HG02870 (cell line): ENCODE measurements at regions not wholly inside any gene's neighbourhood (a gene's known extent, or its start where the extent isn't known, plus 50 kb on each side); places are given as distances from the start of the nearest gene placed in this dataset.
"Not testable (repeated sequence)": the region's sequence is repeated elsewhere in the genome, so short reads cannot be mapped to it uniquely, and the experiment has no call there.

Experiments used
- ATAC-seq: cut with Tn5 transposase; IDR thresholded peaks from one replicate; pipeline ENCODE4 v1.9.1; 2021; ENCODE audit warnings: mild to moderate bottlenecking, moderate library complexity; ENCODE audit not compliant: unreplicated experiment

- ATAC-seq: no peak
These were observed 57.3 kb upstream of the ADGRA3 start for GRCh38 chr4:22573198-22573597.

DNA sequence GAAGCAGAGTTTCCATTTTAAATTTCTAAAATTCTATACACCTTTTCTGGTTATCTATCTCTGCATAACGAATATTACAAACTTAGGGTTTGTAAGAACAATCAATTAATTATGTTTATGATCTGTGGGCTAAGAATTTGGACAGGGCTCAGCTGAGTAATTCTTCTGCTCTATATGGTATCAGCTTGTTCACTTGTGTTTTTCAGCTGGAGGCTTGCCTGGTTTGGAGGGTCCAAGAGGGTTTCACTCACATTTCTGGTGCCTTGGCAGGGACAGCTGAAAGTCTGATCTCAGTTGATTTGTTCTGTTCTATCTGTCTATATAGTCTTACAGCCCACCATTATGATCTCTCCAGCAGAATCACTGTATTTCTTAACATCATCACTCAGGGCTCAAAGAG is 57.8 kb upstream of the ADGRA3 start:
- ATAC-seq: no peak

DNA sequence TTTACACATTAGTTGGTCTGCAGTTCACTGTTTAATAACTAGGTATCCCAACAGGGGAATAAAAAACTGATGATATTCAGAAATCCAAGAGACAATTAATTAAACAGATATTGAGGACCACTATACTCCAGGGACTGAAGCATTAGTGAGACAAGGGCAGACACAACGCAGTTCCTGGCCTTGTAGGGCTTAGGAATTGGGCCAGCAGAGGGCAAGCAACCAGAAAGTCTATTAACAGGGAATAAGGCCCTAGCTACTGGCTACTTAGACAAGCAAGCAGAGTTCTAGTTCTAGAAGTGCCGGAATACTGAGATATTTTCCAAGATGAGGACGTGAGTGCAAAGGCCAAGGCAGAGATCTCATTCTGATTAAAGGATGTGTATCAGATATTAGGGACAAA is 58.6 kb upstream of the ADGRA3 start:
- ATAC-seq: no peak

DNA sequence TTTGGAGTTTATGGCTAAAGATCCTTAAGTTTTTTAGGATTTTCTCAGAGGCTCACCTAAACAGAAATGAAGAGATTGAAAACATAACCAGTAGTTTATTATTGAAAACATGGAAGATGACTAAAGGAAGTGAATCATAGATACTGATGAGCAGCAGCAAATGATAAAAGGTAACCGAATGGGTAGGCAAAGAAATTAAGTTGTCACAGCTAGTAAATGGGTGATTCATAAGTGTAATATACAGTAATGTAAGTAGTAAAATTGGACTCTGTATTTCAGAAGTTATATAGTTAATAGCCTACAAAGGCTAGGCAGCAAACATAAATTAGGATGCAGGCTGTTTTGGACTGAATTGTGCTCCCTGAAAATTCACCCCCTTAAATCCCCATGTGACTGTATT is 59.0 kb upstream of the ADGRA3 start:
- ATAC-seq: no peak

DNA sequence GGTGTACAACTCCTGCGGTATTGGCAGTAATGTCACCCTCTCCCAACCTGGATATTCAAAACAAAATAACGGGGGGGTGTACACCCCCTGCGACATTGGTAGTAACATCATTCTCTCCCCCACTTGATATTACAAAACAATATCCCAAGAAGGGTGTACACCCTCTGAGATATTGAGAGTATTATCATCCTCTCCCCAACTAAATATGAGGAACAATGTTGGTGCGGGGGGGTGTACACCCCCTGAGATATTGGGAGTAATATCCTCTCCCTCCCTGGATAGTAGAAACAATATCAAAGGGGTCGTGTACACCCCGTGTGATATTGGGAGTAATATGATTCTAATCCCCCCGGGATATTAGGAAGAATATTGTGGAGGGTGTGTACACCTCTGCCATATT is 71.4 kb upstream of the ADGRA3 start:
- ATAC-seq: no peak

DNA sequence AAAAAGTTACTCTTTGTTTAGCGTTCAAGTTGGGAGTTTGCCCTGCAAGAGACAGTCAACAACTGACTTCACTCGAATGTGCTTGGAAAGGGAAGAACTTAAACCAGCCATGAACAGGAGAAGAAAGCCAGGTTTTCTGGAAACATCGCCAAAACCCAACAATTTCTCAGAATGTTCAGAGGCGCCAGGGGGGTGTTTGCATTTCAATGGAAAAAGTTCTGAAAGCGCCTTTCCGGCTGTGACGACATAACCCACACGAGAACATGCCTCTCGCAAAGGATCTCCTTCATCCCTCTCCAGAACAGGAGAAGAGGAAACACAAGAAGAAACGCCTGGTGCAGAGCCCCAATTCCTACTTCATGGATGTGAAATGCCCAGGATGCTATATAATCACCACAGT is 78.1 kb upstream of the ADGRA3 start:
- no peak for ATAC-seq

- ATAC-seq: peak; percentile 79
These were observed 79.8 kb upstream of the ADGRA3 start for GRCh38 chr4:22595684-22596083.

DNA sequence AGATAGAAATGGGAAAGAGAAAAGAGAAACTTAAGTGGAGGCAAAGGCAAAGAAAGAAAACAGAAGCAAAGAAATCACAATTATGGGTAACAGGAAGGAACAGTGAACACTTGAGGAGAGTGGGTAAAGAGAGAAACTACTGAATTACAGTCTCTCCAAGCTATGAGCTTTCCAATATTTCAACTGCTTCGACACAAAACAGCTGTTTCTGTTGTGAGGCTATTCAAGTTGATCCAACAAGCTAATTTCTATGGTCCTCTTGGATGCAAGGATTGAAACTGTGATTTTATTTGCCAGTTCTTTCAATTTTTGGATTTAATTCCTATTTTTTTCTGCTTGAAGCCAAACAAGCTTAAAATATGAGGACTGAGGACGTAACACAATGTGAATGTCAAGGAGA is 80.5 kb upstream of the ADGRA3 start:
- ATAC-seq: no peak

DNA sequence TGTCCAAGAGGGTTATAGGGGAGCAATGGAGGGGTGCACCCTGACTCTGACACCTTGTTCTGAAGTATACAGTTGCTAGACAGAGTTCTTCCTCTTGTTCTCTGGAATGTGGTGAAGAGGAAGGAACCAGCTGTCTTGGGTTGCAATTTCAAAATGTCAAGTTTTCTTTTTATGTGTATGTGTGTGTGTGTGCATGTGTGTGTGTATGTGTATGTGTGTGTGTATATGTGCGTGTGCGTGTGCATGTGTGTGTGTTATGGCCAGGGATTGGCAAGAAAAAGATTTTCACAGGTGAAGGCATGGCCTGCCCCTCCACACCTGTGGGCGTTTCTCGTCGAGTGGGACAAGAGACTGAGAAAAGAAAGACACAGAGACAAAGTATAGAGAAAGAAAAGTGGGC is 81.6 kb upstream of the ADGRA3 start:
- ATAC-seq: no peak

DNA sequence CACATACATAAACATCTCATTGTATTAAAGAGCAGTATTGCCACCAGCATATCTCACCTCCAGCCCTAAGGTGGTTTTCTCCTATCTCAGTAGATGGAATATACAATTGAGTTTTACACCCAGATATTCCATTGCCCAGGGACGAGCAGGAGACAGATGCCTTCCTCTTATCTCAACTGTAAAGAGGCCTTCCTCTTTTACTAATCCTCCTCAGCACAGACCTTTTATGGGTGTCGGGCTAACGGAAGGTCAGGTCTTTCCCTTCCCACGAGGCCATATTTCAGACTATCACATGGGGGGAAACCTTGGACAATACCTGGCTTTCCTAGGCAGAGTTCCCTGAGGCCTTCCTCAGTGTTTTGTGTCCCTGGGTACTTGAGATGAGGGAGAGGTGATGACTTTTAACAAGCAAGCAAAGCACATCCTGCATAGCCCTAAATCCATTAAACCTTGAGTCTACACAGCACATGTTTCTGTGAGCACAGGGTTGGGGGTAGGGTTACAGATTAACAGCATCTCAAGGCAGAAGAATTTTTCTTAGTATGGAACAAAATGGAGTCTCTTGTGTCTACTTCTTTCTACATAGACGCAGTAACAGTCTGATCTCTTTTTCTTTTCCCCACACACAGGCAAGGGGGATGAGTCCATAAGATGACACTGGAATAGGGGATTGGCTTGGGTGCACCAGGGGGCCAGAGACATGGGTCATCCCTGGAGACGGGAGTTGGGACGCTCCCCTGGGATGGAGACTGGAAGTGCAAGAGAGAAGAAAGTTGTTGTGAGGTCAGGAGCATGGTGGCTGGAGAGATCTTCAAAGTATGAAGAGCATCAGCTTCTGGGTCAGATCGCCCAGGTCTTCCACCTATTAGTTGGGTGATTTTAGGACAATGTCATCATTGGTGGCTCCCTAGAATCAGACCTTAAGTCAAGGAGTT is 82.5 kb upstream of the ADGRA3 start:
- not testable (repeated sequence) for ATAC-seq

DNA sequence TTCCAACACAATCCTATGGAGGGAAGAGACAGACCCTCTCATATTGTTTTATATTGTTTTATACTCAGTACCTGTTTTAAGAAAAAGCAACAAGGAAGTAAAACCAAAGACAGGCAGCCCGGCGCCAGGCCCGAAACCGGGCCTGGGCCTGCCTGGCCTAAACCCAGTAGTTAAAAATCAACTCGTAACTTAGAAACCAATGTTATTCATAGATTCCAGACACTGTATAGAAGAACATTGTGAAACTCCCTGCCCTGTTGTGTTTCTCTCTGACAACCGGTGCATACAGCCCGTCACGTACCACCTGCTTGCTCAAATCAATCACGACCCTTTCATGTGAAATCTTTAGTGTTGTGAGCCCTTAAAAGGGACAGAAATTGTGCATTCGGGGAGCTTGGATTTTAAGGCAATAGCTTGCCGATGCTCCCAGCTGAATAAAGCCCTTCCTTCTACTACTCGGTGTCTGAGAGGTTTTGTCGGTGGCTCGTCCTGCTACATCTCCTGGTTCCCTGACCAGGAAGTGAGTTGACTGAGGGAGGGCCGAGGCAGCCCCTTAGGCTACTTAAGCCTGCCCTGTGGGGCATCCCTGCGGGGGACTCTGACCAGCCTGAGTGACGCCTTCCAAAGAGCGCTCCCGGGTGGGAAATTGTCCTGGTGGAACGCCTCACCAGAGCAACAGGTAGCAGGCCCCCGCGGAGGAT is 83.5 kb upstream of the ADGRA3 start:
- not testable (repeated sequence) for ATAC-seq

DNA sequence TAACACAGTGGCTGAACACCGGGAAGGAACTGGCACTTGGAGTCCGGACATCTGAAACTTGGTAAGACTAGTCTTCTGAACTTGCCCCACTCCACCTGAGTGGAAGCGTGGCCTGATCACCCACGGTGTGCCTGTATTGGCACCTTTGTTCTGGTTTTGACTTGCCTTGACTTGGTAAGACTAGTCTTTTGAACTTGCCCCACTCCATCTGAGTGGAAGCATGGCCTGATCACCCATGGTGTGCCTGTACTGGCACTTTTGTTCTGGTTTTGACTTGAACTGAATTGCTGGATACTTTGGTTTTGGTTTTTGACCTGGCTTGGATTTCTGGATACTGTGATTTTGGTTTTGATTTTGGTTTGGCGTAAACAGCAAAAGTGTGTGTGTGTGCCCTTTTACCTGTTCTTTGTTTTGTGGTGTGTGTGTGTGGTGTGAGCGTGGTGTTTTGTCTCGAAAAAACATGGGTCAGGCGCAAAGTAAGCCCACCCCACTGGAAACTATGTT is 84.1 kb upstream of the ADGRA3 start:
- not testable (repeated sequence) for ATAC-seq

DNA sequence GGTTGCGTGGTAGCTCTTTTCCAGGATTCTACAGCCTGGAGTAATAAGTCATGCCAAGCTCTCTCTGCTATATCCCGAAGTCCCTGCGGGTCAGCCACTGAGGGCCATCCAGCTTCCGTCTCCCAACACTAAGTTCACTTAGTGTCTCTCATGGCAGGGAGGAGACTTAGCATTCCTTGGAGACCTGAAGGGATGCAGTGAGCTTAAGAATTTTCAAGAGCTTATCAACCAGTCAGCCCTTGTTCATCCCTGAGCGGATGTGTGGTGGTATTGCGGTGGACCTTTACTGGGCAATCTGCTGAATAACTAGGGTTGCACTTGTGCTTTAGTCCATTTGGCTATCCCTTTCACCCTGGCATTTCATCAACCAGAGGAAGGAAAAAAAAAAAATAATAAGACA is 85.8 kb upstream of the ADGRA3 start:
- not testable (repeated sequence) for ATAC-seq

DNA sequence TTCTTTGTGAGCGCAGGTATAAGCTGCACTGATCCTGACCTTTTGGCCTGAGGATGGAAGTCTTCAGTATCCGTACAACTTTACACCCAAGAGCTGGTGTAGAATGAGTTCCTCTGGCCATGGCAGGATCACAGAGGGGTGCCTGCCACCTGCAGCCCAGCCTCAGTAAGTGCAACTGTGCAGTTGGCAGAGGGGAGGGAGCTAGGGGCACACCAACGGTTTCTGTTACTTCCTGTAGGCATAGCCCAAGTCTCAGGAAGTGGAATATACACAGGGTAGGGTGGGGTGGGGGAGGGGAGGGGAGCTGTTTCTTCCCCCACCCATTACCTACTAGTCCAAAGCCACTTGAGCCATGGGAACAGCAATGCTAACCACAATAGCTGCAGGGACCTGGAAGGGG is 85.4 kb upstream of the GBA3 start:
- peak; percentile 87 for ATAC-seq

DNA sequence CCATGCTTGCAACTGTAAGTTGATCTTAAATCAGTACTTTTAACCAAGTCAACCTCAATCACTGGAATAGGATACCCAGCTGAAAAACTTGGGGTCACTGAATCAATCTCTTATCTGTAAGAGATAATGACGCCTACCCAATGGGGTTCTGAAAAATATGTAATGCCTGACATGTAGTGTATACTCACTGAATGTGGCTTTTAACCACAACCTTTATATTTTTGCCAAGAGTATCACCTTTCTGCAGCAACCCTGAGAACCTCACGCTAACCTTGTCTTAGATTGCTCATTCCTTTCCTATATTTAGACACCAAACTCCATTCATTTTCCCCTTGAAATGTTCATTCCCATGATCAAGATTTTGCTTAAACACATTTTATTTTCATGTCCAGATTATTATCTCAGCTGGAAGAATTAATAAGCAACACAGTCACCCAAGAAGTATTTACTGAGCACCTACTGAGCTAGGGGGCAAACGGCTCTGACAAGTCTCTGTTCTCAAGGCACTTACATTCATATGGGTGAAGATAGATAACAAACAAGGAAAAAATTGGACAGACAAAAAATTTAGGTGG is 82.7 kb upstream of the GBA3 start:
- not testable (repeated sequence) for ATAC-seq

- ATAC-seq: no peak
These were observed 78.6 kb upstream of the GBA3 start for GRCh38 chr4:22614114-22614513.

- ATAC-seq: no peak
These were observed 76.2 kb upstream of the GBA3 start for GRCh38 chr4:22616516-22616915.

GRCh38 chr4:22620144-22620543 is 72.6 kb upstream of the GBA3 start:
- not testable (repeated sequence) for ATAC-seq

GRCh38 chr4:22621970-22622369 is 70.8 kb upstream of the GBA3 start:
- not testable (repeated sequence) for ATAC-seq

GRCh38 chr4:22624002-22624401 is 68.7 kb upstream of the GBA3 start:
- not testable (repeated sequence) for ATAC-seq

- no peak for ATAC-seq
These were observed 67.4 kb upstream of the GBA3 start for GRCh38 chr4:22625311-22625710.

DNA sequence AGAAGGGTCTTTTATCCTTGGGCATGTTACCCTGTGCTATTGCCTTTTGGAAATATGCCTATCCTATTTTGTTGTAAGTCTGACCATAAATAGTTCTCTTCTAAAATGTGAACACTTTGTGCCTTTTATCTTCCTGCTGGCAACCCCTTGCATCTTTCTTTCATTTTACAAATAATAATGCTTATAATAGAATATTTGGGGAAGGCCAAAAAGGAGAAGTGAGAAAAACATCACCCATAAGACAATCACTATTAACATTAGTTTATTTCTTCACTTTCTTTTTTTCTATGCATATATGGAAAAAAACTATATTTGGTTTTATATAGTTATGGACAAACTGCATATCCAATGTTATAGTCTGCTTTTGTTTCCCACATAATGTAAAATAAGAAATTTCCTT is 64.9 kb upstream of the GBA3 start:
- not testable (repeated sequence) for ATAC-seq
